PC-3 (cell line): ENCODE measurements at regions not wholly inside any gene's neighbourhood (a gene's known extent, or its start where the extent isn't known, plus 50 kb on each side); places are given as distances from the start of the nearest gene placed in this dataset.

ENCODE experiments used
- EZH2 ChIP-seq: fragments of 300-600 bp; sonication (generic); IDR thresholded peaks from one replicate; pipeline ENCODE4 v1.6.1; 2017; ENCODE audit warnings: antibody characterized with exemption, mild to moderate bottlenecking, low read length; ENCODE audit not compliant: unreplicated experiment
- TF ChIP-seq, protein P1 (sequence below): fragments of 300-600 bp; sonication (generic); conservative IDR thresholded peaks from 2 replicates; pipeline ENCODE4 v1.5.1; 2017; ENCODE audit warnings: antibody characterized with exemption, low read depth, mild to moderate bottlenecking, low read length

GRCh38 chr5:4945296-4945695, 194.8 kb upstream of the ADAMTS16 start:
- TF ChIP-seq, protein P1, sequence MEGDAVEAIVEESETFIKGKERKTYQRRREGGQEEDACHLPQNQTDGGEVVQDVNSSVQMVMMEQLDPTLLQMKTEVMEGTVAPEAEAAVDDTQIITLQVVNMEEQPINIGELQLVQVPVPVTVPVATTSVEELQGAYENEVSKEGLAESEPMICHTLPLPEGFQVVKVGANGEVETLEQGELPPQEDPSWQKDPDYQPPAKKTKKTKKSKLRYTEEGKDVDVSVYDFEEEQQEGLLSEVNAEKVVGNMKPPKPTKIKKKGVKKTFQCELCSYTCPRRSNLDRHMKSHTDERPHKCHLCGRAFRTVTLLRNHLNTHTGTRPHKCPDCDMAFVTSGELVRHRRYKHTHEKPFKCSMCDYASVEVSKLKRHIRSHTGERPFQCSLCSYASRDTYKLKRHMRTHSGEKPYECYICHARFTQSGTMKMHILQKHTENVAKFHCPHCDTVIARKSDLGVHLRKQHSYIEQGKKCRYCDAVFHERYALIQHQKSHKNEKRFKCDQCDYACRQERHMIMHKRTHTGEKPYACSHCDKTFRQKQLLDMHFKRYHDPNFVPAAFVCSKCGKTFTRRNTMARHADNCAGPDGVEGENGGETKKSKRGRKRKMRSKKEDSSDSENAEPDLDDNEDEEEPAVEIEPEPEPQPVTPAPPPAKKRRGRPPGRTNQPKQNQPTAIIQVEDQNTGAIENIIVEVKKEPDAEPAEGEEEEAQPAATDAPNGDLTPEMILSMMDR, result no peak
- no peak for TF ChIP-seq EZH2
